ENCODE measurements at regions not wholly inside any gene's neighbourhood (a gene's known extent, or its start where the extent isn't known, plus 50 kb on each side); places are given as distances from the start of the nearest gene placed in this dataset.

- Histone ChIP-seq H3K27me3 (no peaks in the 10 kb centered on the region), H3K4me1 (no peaks in the 10 kb centered on the region), H3K27ac (no peak overlapping the region), H3K4me3 (no peak overlapping the region), H3K36me3 (replicated peaks in 1 of 2; ENCODE audit: insufficient read depth in 1 of 2, low read depth in 2 of 2) (no peaks in the 10 kb centered on the region), H3K9me3 (peaks cover 0 to 6% (median 0%) of the 10 kb centered on the region in 3 donors)
- WGBS, 2 donors, result 46 to 62% methylated on average over 10 of the region's 10 CpGs
- TF ChIP-seq CTCF (IDR thresholded peaks at IDR 0.05) (no peak), POLR2A (IDR thresholded peaks at IDR 0.05) (no peak)
- ATAC-seq (no peak), DNase-seq (no peak)
- intact Hi-C loops (cut with DNase I), result no loop called here
Measured at GRCh38 chr17:73731733-73732132, 87.5 kb upstream of the SDK2 start.

DNA sequence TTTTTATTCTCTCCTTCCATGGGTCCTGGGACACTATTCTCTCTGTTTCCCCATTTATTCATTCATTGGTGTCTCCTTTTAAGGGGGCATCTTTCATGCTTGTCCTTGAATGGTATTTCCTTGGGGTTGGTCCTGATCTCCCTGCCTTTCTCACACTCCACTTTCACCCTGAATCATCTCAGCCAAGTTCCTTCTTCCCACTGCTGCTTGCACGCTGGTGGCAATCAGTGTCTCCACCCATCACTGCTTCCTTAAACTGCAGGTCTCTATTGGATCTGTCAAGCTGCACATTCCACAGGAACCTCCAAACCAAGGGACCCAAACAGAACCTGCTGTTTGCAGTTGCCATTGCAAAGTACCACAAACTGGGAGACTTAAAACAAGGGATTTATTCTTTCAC is 89.3 kb upstream of the SDK2 start:
- Histone ChIP-seq H3K9me3 (peaks cover 0 to 6% (median 0%) of the 10 kb centered on the region in 3 donors), H3K4me1 (no peaks in the 10 kb centered on the region), H3K36me3 (replicated peaks in 1 of 2; ENCODE audit: insufficient read depth in 1 of 2, low read depth in 2 of 2) (no peaks in the 10 kb centered on the region), H3K4me3 (no peak overlapping the region), H3K27me3 (no peaks in the 10 kb centered on the region), H3K27ac (no peak overlapping the region)
- TF ChIP-seq POLR2A (IDR thresholded peaks at IDR 0.05) (no peak), CTCF (IDR thresholded peaks at IDR 0.05) (no peak)
- no peak for DNase-seq
- intact Hi-C loops (cut with DNase I), result no loop called here
- WGBS, 2 donors, result 36 to 46% methylated on average over 1 of the region's 1 CpG
- ATAC-seq, result no peak

DNA sequence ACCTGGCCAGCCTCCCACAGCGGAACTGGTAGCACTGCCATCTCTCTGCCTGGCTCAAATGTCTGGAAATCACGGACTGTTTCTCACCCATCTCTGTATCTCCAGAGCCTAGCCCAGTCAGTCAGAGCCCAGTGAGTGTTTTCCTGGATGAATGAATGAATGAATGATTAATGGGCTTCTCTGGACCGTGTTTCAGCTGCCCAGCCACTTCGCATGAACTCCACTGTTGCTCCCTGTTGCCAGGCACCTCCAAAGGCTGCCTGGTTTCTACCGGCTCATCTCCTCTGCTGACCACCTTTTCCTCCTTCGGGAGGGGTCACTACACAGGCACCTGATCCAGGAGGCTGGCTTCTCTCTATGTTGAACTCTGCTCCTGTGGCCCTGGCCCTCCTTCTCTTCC is 91.0 kb upstream of the SDK2 start:
- ATAC-seq (no peak), DNase-seq (no peak)
- no peak overlapping the region for H3K27ac ChIP-seq
- no peaks in the 10 kb centered on the region for H3K36me3 ChIP-seq (replicated peaks in 1 of 2; ENCODE audit: insufficient read depth in 1 of 2, low read depth in 2 of 2)
- intact Hi-C loops (cut with DNase I), result no loop called here
- TF ChIP-seq POLR2A (IDR thresholded peaks at IDR 0.05) (no peak), CTCF (IDR thresholded peaks at IDR 0.05) (no peak)
- peaks cover 0 to 6% (median 0%) of the 10 kb centered on the region in 3 donors for H3K9me3 ChIP-seq
- no peaks in the 10 kb centered on the region for H3K27me3 ChIP-seq
- WGBS, 2 donors, result 48 to 54% methylated on average over 6 of the region's 6 CpGs
- no peaks in the 10 kb centered on the region for H3K4me1 ChIP-seq
- no peak overlapping the region for H3K4me3 ChIP-seq

DNA sequence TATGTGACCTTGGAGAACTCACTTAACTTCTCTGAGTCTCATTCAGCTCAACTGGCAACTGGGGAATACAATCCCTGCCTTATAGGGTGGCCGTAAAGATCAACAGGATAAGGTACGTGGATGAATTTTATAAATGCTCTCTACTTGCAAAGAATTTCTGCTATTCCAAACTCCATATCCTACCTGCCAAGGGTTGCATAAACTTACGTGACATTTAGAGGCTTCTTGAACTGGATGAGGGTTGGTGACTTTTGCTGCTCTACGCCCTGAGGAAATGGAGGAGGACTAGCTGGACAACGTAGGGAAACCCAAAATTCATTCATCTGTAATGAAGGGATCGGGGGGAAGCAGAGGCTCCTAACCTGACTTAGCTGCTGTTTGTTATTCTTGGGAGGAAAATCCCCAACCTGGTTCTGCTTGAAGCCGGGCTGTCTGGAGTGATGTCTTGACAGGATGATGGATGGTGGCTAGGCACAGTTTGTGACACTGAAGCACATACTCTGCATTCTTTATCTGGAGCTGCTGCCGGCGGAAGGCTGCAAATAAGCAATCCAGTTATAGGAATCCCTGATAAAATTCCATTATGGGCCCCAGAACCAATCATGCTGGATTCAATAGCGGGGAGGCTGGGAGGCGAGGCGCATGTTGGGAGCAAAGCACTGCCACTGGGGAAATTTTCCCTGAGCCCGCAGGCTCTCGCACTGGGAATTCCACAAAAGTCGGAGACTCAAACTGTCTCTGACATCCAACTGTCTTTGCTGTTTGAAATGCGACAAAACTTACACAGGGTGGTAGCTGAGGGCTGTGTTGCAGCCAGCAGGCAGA is 94.7 kb upstream of the SDK2 start:
- Histone ChIP-seq H3K4me1 (no peaks in the 10 kb centered on the region), H3K27ac (no peak overlapping the region), H3K27me3 (no peaks in the 10 kb centered on the region), H3K4me3 (no peak overlapping the region), H3K36me3 (replicated peaks in 1 of 2; ENCODE audit: insufficient read depth in 1 of 2, low read depth in 2 of 2) (no peaks in the 10 kb centered on the region), H3K9me3 (no peaks in the 10 kb centered on the region)
- TF ChIP-seq CTCF (IDR thresholded peaks at IDR 0.05), result no peak
- TF ChIP-seq POLR2A (IDR thresholded peaks at IDR 0.05), result no peak
- intact Hi-C loops (cut with DNase I), result no loop called here
- ATAC-seq (no peak), DNase-seq (no peak)
- WGBS, 2 donors, result 27 to 31% methylated on average over 13 to 16 of the region's 16 CpGs

DNA sequence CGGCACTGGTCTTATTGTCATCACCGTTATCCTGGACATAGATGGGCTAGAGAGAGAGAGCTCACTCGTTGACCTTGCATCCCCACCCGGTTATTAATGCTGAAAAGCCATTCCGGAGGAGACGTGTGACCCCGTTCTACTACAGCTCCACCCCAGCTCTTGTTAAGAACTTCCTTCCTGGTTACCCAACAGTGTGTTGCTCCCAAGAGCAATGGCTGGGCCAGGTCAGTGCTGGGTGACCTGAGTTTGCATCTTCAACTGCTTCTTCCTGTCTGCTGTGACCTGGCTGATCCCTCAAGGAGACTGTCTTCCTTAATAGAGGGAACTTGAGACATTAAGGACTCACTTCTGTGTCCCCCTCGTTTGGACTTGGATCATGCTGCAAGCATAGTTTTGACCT is 96.1 kb upstream of the SDK2 start:
- no peaks in the 10 kb centered on the region for H3K4me1 ChIP-seq
- TF ChIP-seq CTCF (IDR thresholded peaks at IDR 0.05) (no peak), POLR2A (IDR thresholded peaks at IDR 0.05) (no peak)
- no peak overlapping the region for H3K27ac ChIP-seq
- no peaks in the 10 kb centered on the region for H3K36me3 ChIP-seq (replicated peaks in 1 of 2; ENCODE audit: insufficient read depth in 1 of 2, low read depth in 2 of 2)
- H3K9me3 ChIP-seq, result no peaks in the 10 kb centered on the region
- intact Hi-C loops (cut with DNase I), result no loop called here
- ATAC-seq (no peak), DNase-seq (no peak)
- 35 to 46% methylated on average over 8 of the region's 8 CpGs for WGBS, 2 donors
- no peaks in the 10 kb centered on the region for H3K27me3 ChIP-seq
- H3K4me3 ChIP-seq, result no peak overlapping the region

Data from body of pancreas (tissue), 4 donors.